SK-N-SH (cell line): ENCODE measurements at regions not wholly inside any gene's neighbourhood (a gene's known extent, or its start where the extent isn't known, plus 50 kb on each side); places are given as distances from the start of the nearest gene placed in this dataset.

Experiments used
- CTCF ChIA-PET: fragments of 300-600, 350-600 bp; formaldehyde crosslinking; extraction: SDS; loops from one replicate; lab custom pipeline; 2021; lab: Yijun Ruan, JAX
- POLR2A ChIA-PET: fragments of 350-600 bp; sonication (Branson Sonifier 250); formaldehyde crosslinking; extraction: SDS; loops from one replicate; lab custom pipeline; 2020; ENCODE audit warnings: antibody characterized with exemption, inconsistent platforms; lab: Yijun Ruan, JAX
- DNase-seq: peaks from one replicate; pipeline ENCODE4 v3.0.0; 2012
- H2AFZ ChIP-seq: fragments of 200-600 bp; sonication (generic); 2 replicates; pipeline ENCODE4 v1.8.1; 2016; ENCODE audit warnings: antibody characterized with exemption, mild to moderate bottlenecking, low read depth
- H3F3A ChIP-seq: fragments of 200-600 bp; sonication (generic); replicated peaks from 2 replicates; pipeline ENCODE3; 2016; ENCODE audit warnings: antibody characterized with exemption, mild to moderate bottlenecking; ENCODE audit not compliant: insufficient read depth
- H3K27ac ChIP-seq, 2 experiments: fragments of 200-500 bp in 1 of 2; fragments of 200-600 bp in 1 of 2; sonication (Bioruptor generic) in 1 of 2; sonication (generic), shearing (Covaris generic) in 1 of 2; 2 replicates each; pipeline versions ENCODE4 v1.5.1 to v1.6.1; 2014 to 2016; ENCODE audit warnings: low read depth in 2 of 2, inconsistent platforms in 1 of 2, low read length in 1 of 2, mild to moderate bottlenecking in 1 of 2, mixed read lengths in 1 of 2
- H3K27me3 ChIP-seq: fragments of 200-600 bp; sonication (generic), shearing (Covaris generic); 2 replicates; pipeline ENCODE4 v1.6.1; 2016; ENCODE audit warnings: mixed run types; ENCODE audit not compliant: insufficient read depth
- H3K36me3 ChIP-seq, 2 experiments: fragments of 200-500 bp in 1 of 2; fragments of 200-600 bp in 1 of 2; sonication (Bioruptor generic) in 1 of 2; sonication (generic) in 1 of 2; replicated peaks in 1 of 2; 2 replicates each; pipeline versions ENCODE3 to v1.5.1; 2014 to 2016; ENCODE audit warnings: low read length in 1 of 2, mild to moderate bottlenecking in 1 of 2; ENCODE audit not compliant: insufficient read depth in 2 of 2, control insufficient read depth in 1 of 2
- H3K4me1 ChIP-seq, 2 experiments: fragments of 200-500 bp in 1 of 2; fragments of 200-600 bp in 1 of 2; sonication (Bioruptor generic) in 1 of 2; sonication (generic), shearing (Covaris generic) in 1 of 2; 2 replicates each; pipeline versions ENCODE4 v1.5.1 to v1.6.1; 2014 to 2016; ENCODE audit warnings: low read depth in 1 of 2, low read length in 1 of 2, mixed run types in 1 of 2; ENCODE audit not compliant: insufficient read depth in 2 of 2, control insufficient read depth in 1 of 2
- H3K4me2 ChIP-seq: fragments of 200-600 bp; sonication (generic), shearing (Covaris generic); 2 replicates; pipeline ENCODE4 v1.6.1; 2017; ENCODE audit warnings: mixed run types
- H3K4me3 ChIP-seq, 2 experiments: fragments of 200-500 bp in 1 of 2; fragments of 200-600 bp in 1 of 2; sonication (Bioruptor generic) in 1 of 2; sonication (generic), shearing (Covaris generic) in 1 of 2; 2 replicates each; pipeline versions ENCODE4 v1.5.1 to v1.8.1; 2014 to 2016; ENCODE audit warnings: low read depth in 2 of 2, inconsistent platforms in 1 of 2, low read length in 1 of 2, mild to moderate bottlenecking in 1 of 2, mixed read lengths in 1 of 2, moderate library complexity in 1 of 2
- H3K79me2 ChIP-seq: fragments of 200-600 bp; sonication (generic); 2 replicates; pipeline ENCODE4 v1.8.1; 2017; ENCODE audit warnings: mild to moderate bottlenecking; ENCODE audit not compliant: insufficient read depth
- H3K9ac ChIP-seq: fragments of 200-600 bp; sonication (generic); 2 replicates; pipeline ENCODE4 v1.6.1; 2017; ENCODE audit warnings: mixed run types
- H3K9me2 ChIP-seq: fragments of 200-600 bp; sonication (generic); 2 replicates; pipeline ENCODE4 v1.6.1; 2017; ENCODE audit warnings: mixed run types
- H3K9me3 ChIP-seq: fragments of 200-600 bp; sonication (generic); 2 replicates; pipeline ENCODE4 v1.6.1; 2017; ENCODE audit warnings: mixed run types, mild to moderate bottlenecking, moderate library complexity
- H4K20me1 ChIP-seq: fragments of 200-600 bp; sonication (generic); 2 replicates; pipeline ENCODE4 v1.6.1; 2017; ENCODE audit warnings: mild to moderate bottlenecking, mixed run types; ENCODE audit not compliant: insufficient read depth
- FOSL2 ChIP-seq: IDR thresholded peaks from 2 replicates; pipeline ENCODE4 v1.4.0; 2012; ENCODE audit warnings: low read depth, mild to moderate bottlenecking, moderate library complexity, borderline replicate concordance
- FOXJ3 ChIP-seq: sonication (generic); formaldehyde crosslinking; IDR thresholded peaks from 2 replicates; pipeline ENCODE4 v1.5.1; 2020; ENCODE audit warnings: mild to moderate bottlenecking, missing genetic modification reagents
- FOXM1 ChIP-seq: IDR thresholded peaks from 2 replicates; pipeline ENCODE4 v1.4.0; 2012; ENCODE audit warnings: low read depth, mild to moderate bottlenecking
- IRF3 ChIP-seq: fragments of 150-350 bp; IDR thresholded peaks from 2 replicates; pipeline ENCODE4 v1.6.1; 2016; ENCODE audit warnings: mild to moderate bottlenecking, low read depth, low read length
- MXI1 ChIP-seq: IDR thresholded peaks from 2 replicates; pipeline ENCODE4 v1.6.1; 2012; ENCODE audit warnings: mild to moderate bottlenecking, low read depth, low read length, improper control_type of control experiment
- PBX3 ChIP-seq: IDR thresholded peaks from 2 replicates; pipeline ENCODE4; 2012
- POLR2AphosphoS5 ChIP-seq: IDR thresholded peaks from 2 replicates; pipeline ENCODE4 v1.6.1; 2012; ENCODE audit warnings: low read depth, low read length
- RAD21 ChIP-seq: IDR thresholded peaks from 2 replicates; pipeline ENCODE4 v1.6.1; 2012; ENCODE audit warnings: mild to moderate bottlenecking, low read length
- REST ChIP-seq: IDR thresholded peaks from 2 replicates; pipeline ENCODE4 v1.6.1; 2012; ENCODE audit warnings: mild to moderate bottlenecking, low read depth, low read length, moderate library complexity
- RFX5 ChIP-seq: IDR thresholded peaks from 2 replicates; pipeline ENCODE4 v1.6.1; 2012; ENCODE audit warnings: mild to moderate bottlenecking, improper control_type of control experiment, low read length
- RXRA ChIP-seq: IDR thresholded peaks from 2 replicates; pipeline ENCODE4 v1.4.0; 2012; ENCODE audit warnings: low read depth, mild to moderate bottlenecking, borderline replicate concordance
- SIN3A ChIP-seq: IDR thresholded peaks from 2 replicates; pipeline ENCODE4 v1.6.1; 2012; ENCODE audit warnings: low read depth, mild to moderate bottlenecking, low read length, moderate library complexity, borderline replicate concordance
- SMC3 ChIP-seq: IDR thresholded peaks from 2 replicates; pipeline ENCODE4 v1.6.1; 2012; ENCODE audit warnings: low read depth, low read length, improper control_type of control experiment
- TAF1 ChIP-seq: IDR thresholded peaks from 2 replicates; pipeline ENCODE4 v1.6.1; 2012; ENCODE audit warnings: low read depth, mild to moderate bottlenecking, low read length, moderate library complexity, borderline replicate concordance
- TEAD4 ChIP-seq: IDR thresholded peaks from 2 replicates; pipeline ENCODE4 v1.4.0; 2012; ENCODE audit warnings: mild to moderate bottlenecking, borderline replicate concordance; ENCODE audit not compliant: insufficient read depth

GRCh38 chr15:47477341-47477740 lies 240.0 kb upstream of the SEMA6D start:
- no peaks in the 10 kb centered on the region for H3K9me2 ChIP-seq
- H4K20me1 ChIP-seq, result no peaks in the 10 kb centered on the region
- no peak overlapping the region for H3K9ac ChIP-seq
- no peaks in the 10 kb centered on the region for H3K79me2 ChIP-seq
- no peak for DNase-seq
- H3F3A ChIP-seq, result no peaks in the 10 kb centered on the region
- no peak overlapping the region for H3K4me3 ChIP-seq
- no peak overlapping the region for H2AFZ ChIP-seq
- TF ChIP-seq SIN3A, result no peak
- TF ChIP-seq IRF3, result no peak
- TF ChIP-seq RFX5, result no peak
- no peak for TF ChIP-seq FOSL2
- TF ChIP-seq POLR2AphosphoS5, result no peak
- TF ChIP-seq FOXM1, result no peak
- no peak for TF ChIP-seq TAF1
- TF ChIP-seq RXRA, result no peak
- no peak for TF ChIP-seq PBX3
- TF ChIP-seq REST, result no peak
- TF ChIP-seq MXI1, result no peak
- TF ChIP-seq TEAD4, result no peak
- no peak for TF ChIP-seq RAD21
- TF ChIP-seq FOXJ3 (CRISPR knock-in tag), result no peak
- no peak for TF ChIP-seq SMC3
- ChIA-PET CTCF (no interaction called here), POLR2A (no interaction called here)
- no peaks in the 10 kb centered on the region; a peak in 2 of 4 replicates for H3K4me1 ChIP-seq
- no peaks in the 10 kb centered on the region for H3K27me3 ChIP-seq
- no peaks in the 10 kb centered on the region for H3K9me3 ChIP-seq
- no peak overlapping the region for H3K4me2 ChIP-seq
- no peaks in the 10 kb centered on the region for H3K36me3 ChIP-seq
- no peak overlapping the region for H3K27ac ChIP-seq
